NB4 (cell line): ENCODE measurements at regions not wholly inside any gene's neighbourhood (a gene's known extent, or its start where the extent isn't known, plus 50 kb on each side); places are given as distances from the start of the nearest gene placed in this dataset.

ENCODE experiments used
- DNase-seq: peaks from one replicate; pipeline ENCODE4 v3.0.0; 2010; ENCODE audit warnings: low read depth
- H3K4me3 ChIP-seq: one replicate; pipeline ENCODE4 v1.5.1; 2011; ENCODE audit warnings: mild to moderate bottlenecking, low read depth, low read length, moderate library complexity
- CTCF ChIP-seq: IDR thresholded peaks from one replicate; pipeline ENCODE4 v1.5.1; 2012; ENCODE audit warnings: low read depth, low read length
- MYC ChIP-seq: IDR thresholded peaks from 2 replicates; pipeline ENCODE4 v1.6.1; 2011; ENCODE audit warnings: low read depth, low read length
- POLR2A ChIP-seq: IDR thresholded peaks from 2 replicates; pipeline ENCODE4 v1.6.1; 2011; ENCODE audit warnings: mild to moderate bottlenecking; ENCODE audit not compliant: insufficient read length; ENCODE audit errors: extremely low read depth
- TF ChIP-seq, protein P1 (sequence below): IDR thresholded peaks from 2 replicates; pipeline ENCODE4 v1.6.1; 2011; ENCODE audit warnings: low read depth, low read length

- TF ChIP-seq MYC (no peak), POLR2A (no peak), CTCF (no peak)
- TF ChIP-seq, protein P1, sequence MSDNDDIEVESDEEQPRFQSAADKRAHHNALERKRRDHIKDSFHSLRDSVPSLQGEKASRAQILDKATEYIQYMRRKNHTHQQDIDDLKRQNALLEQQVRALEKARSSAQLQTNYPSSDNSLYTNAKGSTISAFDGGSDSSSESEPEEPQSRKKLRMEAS, result no peak
- DNase-seq, result no peak
- H3K4me3 ChIP-seq, result no peak overlapping the region
Observed at GRCh38 chr11:81496601-81497000, 1237.1 kb downstream of the FAM181B start.

DNA sequence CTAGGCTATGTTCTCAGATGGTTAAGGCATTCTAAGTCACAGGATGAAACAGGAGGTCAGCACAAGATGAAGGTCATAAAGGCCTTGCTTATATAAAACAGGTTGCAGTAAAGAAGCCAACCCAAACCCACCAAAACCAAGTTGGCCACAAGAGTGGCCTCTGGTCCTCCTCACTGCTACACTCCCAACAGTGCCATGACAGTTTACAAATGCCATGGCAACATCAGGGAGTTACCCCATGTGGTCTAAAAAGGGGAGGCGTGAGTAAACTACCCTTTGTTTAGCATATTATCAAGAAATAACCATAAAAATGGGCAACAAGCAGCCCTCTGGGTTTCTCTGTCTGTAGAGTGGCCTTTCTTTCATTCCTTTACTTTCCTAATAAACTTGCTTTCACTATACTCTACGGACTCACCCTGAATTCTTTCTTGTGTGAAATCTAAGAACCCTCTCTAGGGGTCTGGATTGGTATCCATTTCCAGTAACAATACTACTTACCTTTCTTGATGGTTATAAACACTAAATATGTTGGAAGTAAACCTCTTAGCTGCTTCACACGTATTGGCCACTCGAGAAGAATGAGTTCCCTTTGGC lies 1237.9 kb downstream of the FAM181B start:
- no peak for DNase-seq
- TF ChIP-seq, protein P1, result no peak
- TF ChIP-seq CTCF, result no peak
- no peak overlapping the region for H3K4me3 ChIP-seq

DNA sequence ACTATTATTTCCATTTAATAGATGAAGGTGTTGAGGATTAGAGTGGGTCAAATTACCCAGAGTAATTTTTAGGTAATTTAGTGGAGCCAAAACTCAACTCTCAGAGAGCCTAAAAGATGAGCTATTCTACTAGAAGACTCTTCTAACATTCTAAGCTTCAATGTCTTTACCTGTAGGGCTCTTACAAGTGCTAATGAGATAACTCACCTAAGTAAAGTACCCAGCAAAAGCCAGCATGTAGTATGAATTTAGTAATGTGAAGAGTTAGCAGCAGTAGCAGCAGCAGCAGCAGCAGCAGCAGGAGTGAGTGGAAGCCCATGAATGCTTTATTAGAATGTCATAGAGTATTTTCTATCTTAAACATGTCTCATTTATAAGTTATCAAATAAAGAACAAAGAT lies 1239.2 kb downstream of the FAM181B start:
- TF ChIP-seq MYC (no peak), POLR2A (no peak), CTCF (no peak)
- TF ChIP-seq, protein P1, result no peak
- H3K4me3 ChIP-seq, result no peak overlapping the region
- DNase-seq, result no peak

DNA sequence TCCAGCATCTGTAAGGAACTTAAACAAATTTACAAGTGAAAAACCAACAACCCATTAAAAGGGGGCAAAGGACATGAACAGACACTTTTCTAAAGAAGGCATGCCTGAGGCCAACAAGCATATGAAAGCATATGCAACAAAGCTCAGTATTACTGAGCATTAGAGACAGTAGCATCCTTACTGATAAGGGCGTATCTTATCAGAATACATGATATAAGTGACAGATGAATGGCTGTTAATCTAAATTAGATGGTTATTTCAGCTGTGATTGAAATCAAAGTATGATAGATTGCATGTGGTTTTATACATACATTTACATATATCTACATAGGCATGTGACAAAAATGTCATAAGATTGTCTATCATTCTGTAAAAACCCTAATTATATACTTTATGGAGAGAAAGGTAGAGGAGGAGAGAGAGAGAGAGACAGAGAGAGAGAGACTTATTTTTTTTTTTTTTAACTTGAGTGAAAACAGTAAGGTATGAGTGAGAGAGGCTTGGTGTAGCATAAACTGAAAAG lies 1240.7 kb downstream of the FAM181B start:
- DNase-seq, result no peak
- no peak overlapping the region for H3K4me3 ChIP-seq
- TF ChIP-seq, protein P1, result no peak

DNA sequence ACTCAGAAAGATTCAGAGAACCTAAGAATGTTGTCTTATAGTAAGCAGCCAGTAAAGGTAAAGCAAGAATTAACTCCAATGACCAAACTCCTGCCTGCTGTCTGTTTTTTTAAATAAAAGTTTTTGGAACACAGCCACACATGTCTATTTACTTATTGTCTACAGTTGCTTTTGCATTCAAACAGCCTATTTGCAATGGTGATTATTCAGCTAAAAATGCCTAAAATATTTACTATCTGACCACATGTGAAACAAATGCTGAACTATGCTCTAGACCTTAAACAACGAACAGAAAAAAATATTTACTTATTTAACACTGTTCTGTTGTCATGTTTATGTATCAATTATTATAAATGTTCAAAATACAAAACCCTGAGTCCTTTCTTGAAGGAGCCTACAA lies 1246.6 kb downstream of the FAM181B start:
- no peak for DNase-seq
- TF ChIP-seq MYC (no peak), POLR2A (no peak), CTCF (no peak)
- TF ChIP-seq, protein P1, result no peak
- H3K4me3 ChIP-seq, result no peak overlapping the region

GRCh38 chr11:81484196-81484595 lies 1249.5 kb downstream of the FAM181B start:
- TF ChIP-seq CTCF (no peak), MYC (no peak), POLR2A (no peak)
- TF ChIP-seq, protein P1, result no peak
- DNase-seq, result no peak
- no peak overlapping the region for H3K4me3 ChIP-seq
